ENCODE measurements at regions not wholly inside any gene's neighbourhood (a gene's known extent, or its start where the extent isn't known, plus 50 kb on each side); places are given as distances from the start of the nearest gene placed in this dataset.

- no peak for DNase-seq (ENCODE audit: low read depth, low spot score)
- H3K9me3 ChIP-seq (ENCODE audit: low read depth, low read length), result no peaks in the 10 kb centered on the region
Measured at GRCh38 chrX:110863883-110864282, 68.3 kb upstream of the CHRDL1 start.

GRCh38 chrX:110858565-110858964 is 62.9 kb upstream of the CHRDL1 start:
- TF ChIP-seq POLR2AphosphoS5 (IDR thresholded peaks at IDR 0.05; ENCODE audit: borderline replicate concordance, low read depth, low read length), result no peak
- TF ChIP-seq EZH2 (IDR thresholded peaks at IDR 0.05), result no peak
- TF ChIP-seq FOXP2 (optimal IDR thresholded peaks at IDR 0.05; ENCODE audit: control extremely low read depth, extremely low read length, insufficient read depth), result no peak
- Histone ChIP-seq H3K27ac (no peak overlapping the region), H3K9ac (ENCODE audit: insufficient read length) (no peak overlapping the region), H3K36me3 (ENCODE audit: insufficient read depth, low read length) (no peaks in the 10 kb centered on the region), H3K4me3 (no peak overlapping the region), H3K9me3 (ENCODE audit: low read depth, low read length) (no peaks in the 10 kb centered on the region)
- no peak for DNase-seq (ENCODE audit: low read depth, low spot score)

More at GRCh38 chrX:110863883-110864282, 68.3 kb upstream of the CHRDL1 start:
- Histone ChIP-seq H3K27ac (no peak overlapping the region), H3K36me3 (ENCODE audit: insufficient read depth, low read length) (no peaks in the 10 kb centered on the region), H3K9ac (ENCODE audit: insufficient read length) (no peak overlapping the region), H3K4me3 (no peak overlapping the region)
- TF ChIP-seq FOXP2 (optimal IDR thresholded peaks at IDR 0.05; ENCODE audit: control extremely low read depth, extremely low read length, insufficient read depth), result no peak
- no peak for TF ChIP-seq POLR2AphosphoS5 (IDR thresholded peaks at IDR 0.05; ENCODE audit: borderline replicate concordance, low read depth, low read length)
- TF ChIP-seq EZH2 (IDR thresholded peaks at IDR 0.05), result no peak

- no peak for TF ChIP-seq FOXP2 (optimal IDR thresholded peaks at IDR 0.05; ENCODE audit: control extremely low read depth, extremely low read length, insufficient read depth)
- no peak for TF ChIP-seq EZH2 (IDR thresholded peaks at IDR 0.05)
- no peak for TF ChIP-seq POLR2AphosphoS5 (IDR thresholded peaks at IDR 0.05; ENCODE audit: borderline replicate concordance, low read depth, low read length)
- no peak overlapping the region for H3K9ac ChIP-seq (ENCODE audit: insufficient read length)
- DNase-seq (ENCODE audit: low read depth, low spot score), result no peak
- no peaks in the 10 kb centered on the region for H3K9me3 ChIP-seq (ENCODE audit: low read depth, low read length)
- H3K27ac ChIP-seq, result no peak overlapping the region
- H3K4me3 ChIP-seq, result no peak overlapping the region
- H3K36me3 ChIP-seq (ENCODE audit: insufficient read depth, low read length), result no peaks in the 10 kb centered on the region
Measured at GRCh38 chrX:110853610-110854009, 58.0 kb upstream of the CHRDL1 start.

GRCh38 chrX:110852180-110852579 is 56.6 kb upstream of the CHRDL1 start:
- no peak for DNase-seq (ENCODE audit: low read depth, low spot score)
- H3K9ac ChIP-seq (ENCODE audit: insufficient read length), result no peak overlapping the region
- H3K4me3 ChIP-seq, result no peak overlapping the region
- no peak overlapping the region for H3K27ac ChIP-seq
- H3K9me3 ChIP-seq (ENCODE audit: low read depth, low read length), result no peaks in the 10 kb centered on the region
- TF ChIP-seq POLR2AphosphoS5 (IDR thresholded peaks at IDR 0.05; ENCODE audit: borderline replicate concordance, low read depth, low read length) (no peak), EZH2 (IDR thresholded peaks at IDR 0.05) (no peak), FOXP2 (optimal IDR thresholded peaks at IDR 0.05; ENCODE audit: control extremely low read depth, extremely low read length, insufficient read depth) (no peak)
- no peaks in the 10 kb centered on the region for H3K36me3 ChIP-seq (ENCODE audit: insufficient read depth, low read length)

GRCh38 chrX:110851780-110852179 is 56.2 kb upstream of the CHRDL1 start:
- no peaks in the 10 kb centered on the region for H3K9me3 ChIP-seq (ENCODE audit: low read depth, low read length)
- H3K4me3 ChIP-seq, result no peak overlapping the region
- no peak for DNase-seq (ENCODE audit: low read depth, low spot score)
- no peak overlapping the region for H3K27ac ChIP-seq
- H3K36me3 ChIP-seq (ENCODE audit: insufficient read depth, low read length), result no peaks in the 10 kb centered on the region
- H3K9ac ChIP-seq (ENCODE audit: insufficient read length), result no peak overlapping the region
- TF ChIP-seq FOXP2 (optimal IDR thresholded peaks at IDR 0.05; ENCODE audit: control extremely low read depth, extremely low read length, insufficient read depth), result no peak
- no peak for TF ChIP-seq POLR2AphosphoS5 (IDR thresholded peaks at IDR 0.05; ENCODE audit: borderline replicate concordance, low read depth, low read length)
- no peak for TF ChIP-seq EZH2 (IDR thresholded peaks at IDR 0.05)

GRCh38 chrX:110847334-110847733 is 51.7 kb upstream of the CHRDL1 start:
- TF ChIP-seq FOXP2 (optimal IDR thresholded peaks at IDR 0.05; ENCODE audit: control extremely low read depth, extremely low read length, insufficient read depth), result no peak
- Histone ChIP-seq H3K9ac (ENCODE audit: insufficient read length) (no peak overlapping the region), H3K36me3 (ENCODE audit: insufficient read depth, low read length) (no peaks in the 10 kb centered on the region), H3K9me3 (ENCODE audit: low read depth, low read length) (no peaks in the 10 kb centered on the region), H3K27ac (no peak overlapping the region), H3K4me3 (no peak overlapping the region)
- peak; percentile 44 for DNase-seq (ENCODE audit: low read depth, low spot score)

GRCh38 chrX:110846071-110846470 is 50.5 kb upstream of the CHRDL1 start:
- Histone ChIP-seq H3K9me3 (ENCODE audit: low read depth, low read length) (no peaks in the 10 kb centered on the region), H3K9ac (ENCODE audit: insufficient read length) (no peak overlapping the region), H3K36me3 (ENCODE audit: insufficient read depth, low read length) (no peaks in the 10 kb centered on the region), H3K4me3 (no peak overlapping the region), H3K27ac (no peak overlapping the region)
- no peak for TF ChIP-seq EZH2 (IDR thresholded peaks at IDR 0.05)
- DNase-seq (ENCODE audit: low read depth, low spot score), result no peak

Data from SK-N-MC (cell line).